HCT116 (cell line): ENCODE measurements at regions not wholly inside any gene's neighbourhood (a gene's known extent, or its start where the extent isn't known, plus 50 kb on each side); places are given as distances from the start of the nearest gene placed in this dataset.

ENCODE experiments used
- ATAC-seq: fragments of 200-7000 bp; cut with Tn5 transposase; 2 replicates; pipeline ENCODE4 v1.9.1; 2020; ENCODE audit warnings: mild to moderate bottlenecking, moderate library complexity
- BruUV-seq: library from RNA; stranded (reverse); fragments of 400-500 nt; replicated peaks from 2 replicates; lab custom pipeline; 2021; lab: Mats Ljungman, UMichigan
- CTCF ChIA-PET: fragments of 300-600 bp; sonication (Branson Sonifier 250); formaldehyde crosslinking; loops from one replicate; lab custom pipeline; 2021; ENCODE audit warnings: antibody characterized with exemption; lab: Charles Lee
- POLR2A ChIA-PET: fragments of 300-600, 350-600 bp; sonication (Branson Sonifier 250); formaldehyde crosslinking; loops from one replicate; lab custom pipeline; 2021; ENCODE audit warnings: antibody characterized with exemption; lab: Charles Lee
- RAD21 ChIA-PET, 2 experiments: fragments of 300-600 bp; sonication (Branson Sonifier 250); formaldehyde crosslinking; loops; one replicate each; lab custom pipeline; 2023; ENCODE audit warnings: low total read pairs in 2 of 2; ENCODE audit not compliant: uncharacterized antibody in 2 of 2, unreplicated experiment in 2 of 2, low non-redundant PET in 1 of 2; lab: Charles Lee
- DNase-seq: peaks from one replicate; pipeline ENCODE4 v3.0.0-alpha.2; 2010; ENCODE audit warnings: low read depth, low spot score
- H2AFZ ChIP-seq: fragments of 200-600 bp; shearing (Covaris generic), sonication (generic); 2 replicates; pipeline ENCODE4 v1.6.1; 2017; ENCODE audit warnings: low read depth, mixed run types, mixed read lengths, antibody characterized with exemption, low read length; ENCODE audit not compliant: poor library complexity, severe bottlenecking
- H3K27ac ChIP-seq: 2 replicates; pipeline ENCODE4 v1.5.1; 2012; ENCODE audit warnings: low read depth, low read length
- H3K27me3 ChIP-seq: fragments of 200-600 bp; sonication (generic); 2 replicates; pipeline ENCODE4 v1.6.1; 2016; ENCODE audit warnings: mixed run types, low read length, mixed read lengths; ENCODE audit not compliant: insufficient read depth
- H3K36me3 ChIP-seq, 2 experiments: fragments of 200-500 bp in 1 of 2; fragments of 200-600 bp in 1 of 2; sonication (Bioruptor generic) in 1 of 2; sonication (generic) in 1 of 2; 2 replicates each; pipeline versions ENCODE4 v1.5.1 to v1.6.1; 2014 to 2016; ENCODE audit warnings: low read length in 2 of 2, inconsistent platforms in 1 of 2, mixed read lengths in 1 of 2, mixed run types in 1 of 2; ENCODE audit not compliant: insufficient read depth in 2 of 2, control insufficient read depth in 1 of 2
- H3K4me1 ChIP-seq, 2 experiments: fragments of 200-600 bp in 1 of 2; sonication (generic) in 1 of 2; 2 replicates each; pipeline versions ENCODE4 v1.5.1 to v1.6.1; 2012 to 2017; ENCODE audit warnings: low read length in 2 of 2, inconsistent platforms in 1 of 2, mild to moderate bottlenecking in 1 of 2, mixed read lengths in 1 of 2, mixed run types in 1 of 2, moderate library complexity in 1 of 2; ENCODE audit not compliant: insufficient read depth in 2 of 2, control insufficient read depth in 1 of 2
- H3K4me2 ChIP-seq: fragments of 200-600 bp; sonication (generic); 2 replicates; pipeline ENCODE4 v1.6.1; 2017; ENCODE audit warnings: mixed run types, low read length, mixed read lengths
- H3K4me3 ChIP-seq, 2 experiments: fragments of 200-600 bp in 1 of 2; sonication (generic) in 1 of 2; replicated peaks in 1 of 2; 2 replicates each; pipeline ENCODE4 v1.5.1; 2011 to 2016; ENCODE audit warnings: low read length in 2 of 2, control low read depth in 1 of 2, low read depth in 1 of 2, mild to moderate bottlenecking in 1 of 2, mixed read lengths in 1 of 2, mixed run types in 1 of 2
- H3K79me2 ChIP-seq: fragments of 200-600 bp; sonication (generic); 2 replicates; pipeline ENCODE4 v1.6.1; 2017; ENCODE audit warnings: mild to moderate bottlenecking, mixed run types, low read length, moderate library complexity, mixed read lengths; ENCODE audit not compliant: insufficient read depth
- H3K9ac ChIP-seq: fragments of 200-600 bp; sonication (generic); 2 replicates; pipeline ENCODE4 v1.6.1; 2016; ENCODE audit warnings: low read length, mixed read lengths
- H3K9me2 ChIP-seq: fragments of 200-600 bp; sonication (generic), shearing (Covaris generic); 2 replicates; pipeline ENCODE4 v1.6.1; 2017; ENCODE audit warnings: mixed run types, mild to moderate bottlenecking, moderate library complexity; ENCODE audit not compliant: insufficient read depth
- H3K9me3 ChIP-seq, 2 experiments: fragments of 200-500 bp in 1 of 2; fragments of 200-600 bp in 1 of 2; sonication (Bioruptor generic) in 1 of 2; sonication (generic) in 1 of 2; 2 replicates each; pipeline ENCODE4 v1.6.1; 2014 to 2017; ENCODE audit warnings: low read length in 2 of 2, mixed read lengths in 2 of 2, inconsistent platforms in 1 of 2, low read depth in 1 of 2, mild to moderate bottlenecking in 1 of 2, mixed run types in 1 of 2, moderate library complexity in 1 of 2; ENCODE audit not compliant: control insufficient read depth in 1 of 2, insufficient read depth in 1 of 2
- H4K20me1 ChIP-seq: fragments of 200-600 bp; sonication (generic), shearing (Covaris generic); 2 replicates; pipeline ENCODE4 v1.6.1; 2017; ENCODE audit warnings: mixed run types, mild to moderate bottlenecking, moderate library complexity; ENCODE audit not compliant: insufficient read depth
- CBX3 ChIP-seq: IDR thresholded peaks from 2 replicates; pipeline ENCODE4 v1.6.1; 2012; ENCODE audit warnings: low read depth
- EZH2 ChIP-seq: fragments of 200-600 bp; sonication (generic); IDR thresholded peaks from 2 replicates; pipeline ENCODE4 v1.6.1; 2017; ENCODE audit warnings: antibody characterized with exemption, mixed run types
- POLR2A ChIP-seq: IDR thresholded peaks from 2 replicates; pipeline ENCODE4 v1.7.0; 2011; ENCODE audit warnings: borderline replicate concordance; ENCODE audit not compliant: insufficient read depth, insufficient read length; ENCODE audit errors: extremely low read depth
- POLR2AphosphoS5 ChIP-seq: IDR thresholded peaks from 2 replicates; pipeline ENCODE4 v1.6.1; 2011; ENCODE audit warnings: mild to moderate bottlenecking, low read depth, low read length, moderate library complexity
- SIN3A ChIP-seq: IDR thresholded peaks from 2 replicates; pipeline ENCODE4 v1.6.1; 2012; ENCODE audit warnings: low read depth
- SP1 ChIP-seq: IDR thresholded peaks from 2 replicates; pipeline ENCODE4 v1.6.1; 2012; ENCODE audit warnings: low read depth
- SRF ChIP-seq: IDR thresholded peaks from 2 replicates; pipeline ENCODE4 v1.6.1; 2012; ENCODE audit warnings: low read depth
- intact Hi-C: fragments of 100-400 bp; cut with micrococcal nuclease; formaldehyde crosslinking; loops from 2 replicates; pipeline ENCODE4 v1.10.0; 2022
- TF ChIP-seq, protein P1 (sequence below), 3 experiments: fragments of 200-600 bp in 1 of 3; sonication (generic) in 1 of 3; IDR thresholded peaks in 2 of 3; conservative IDR thresholded peaks in 1 of 3; 2 replicates each; pipeline ENCODE4 v1.5.1; 2012 to 2017; ENCODE audit warnings: low read depth in 2 of 3, low read length in 2 of 3, antibody characterized with exemption in 1 of 3, borderline replicate concordance in 1 of 3, control low read depth in 1 of 3, mild to moderate bottlenecking in 1 of 3, mixed read lengths in 1 of 3, mixed run types in 1 of 3, moderate library complexity in 1 of 3; ENCODE audit not compliant: insufficient read depth in 1 of 3
- TF ChIP-seq, protein P2 (sequence below): IDR thresholded peaks from 2 replicates; pipeline ENCODE4 v1.6.1; 2012
- TF ChIP-seq, protein P3 (sequence below): IDR thresholded peaks from 2 replicates; pipeline ENCODE4 v1.6.1; 2012; ENCODE audit warnings: low read depth

DNA sequence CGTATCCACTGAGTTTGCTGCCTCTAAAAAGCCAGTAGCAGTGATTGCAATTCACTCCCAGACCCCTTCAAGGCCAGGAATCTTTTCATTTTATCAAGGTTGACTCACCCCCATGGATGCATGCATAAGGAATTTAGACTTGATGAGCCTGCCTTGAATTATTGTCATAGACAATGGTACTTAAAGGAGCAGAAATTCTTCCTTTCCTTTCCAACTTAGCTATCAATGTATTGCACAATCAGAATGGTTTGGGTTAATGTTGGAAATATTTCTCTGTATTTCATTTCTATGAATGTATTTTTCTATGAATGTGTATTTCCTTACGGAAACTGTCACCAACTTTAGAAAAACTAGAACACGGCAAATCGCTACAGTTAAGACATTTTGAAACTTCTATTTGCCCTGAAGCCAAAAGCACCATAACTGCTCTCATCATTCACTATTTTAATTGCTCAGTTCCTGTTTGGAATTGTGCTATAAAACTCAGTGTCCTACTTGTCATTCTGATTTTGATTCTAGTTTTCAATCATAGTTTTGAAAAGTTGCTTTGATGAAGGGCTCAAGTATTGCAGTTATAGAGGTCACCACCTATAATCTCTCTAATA, 355.7 kb upstream of the AKR1E2 start:
- Histone ChIP-seq H3K9ac (no peak overlapping the region), H3K4me2 (no peak overlapping the region), H3K9me3 (no peaks in the 10 kb centered on the region), H3K9me2 (no peaks in the 10 kb centered on the region), H2AFZ (no peak overlapping the region), H3K36me3 (no peaks in the 10 kb centered on the region), H3K27ac (no peak overlapping the region), H3K4me3 (no peak overlapping the region), H3K4me1 (no peaks in the 10 kb centered on the region; a peak in 1 of 4 replicates), H3K27me3 (no peaks in the 10 kb centered on the region), H4K20me1 (no peaks in the 10 kb centered on the region), H3K79me2 (no peaks in the 10 kb centered on the region)
- intact Hi-C loops, result no loop called here
- ATAC-seq (no peak), DNase-seq (no peak)
- POLR2A ChIA-PET, result no interaction called here
- RAD21 ChIA-PET, result no interaction called here
- BruUV-seq, result no TSS peak
- no peak for TF ChIP-seq POLR2A
- TF ChIP-seq SIN3A, result no peak
- TF ChIP-seq, protein P1, sequence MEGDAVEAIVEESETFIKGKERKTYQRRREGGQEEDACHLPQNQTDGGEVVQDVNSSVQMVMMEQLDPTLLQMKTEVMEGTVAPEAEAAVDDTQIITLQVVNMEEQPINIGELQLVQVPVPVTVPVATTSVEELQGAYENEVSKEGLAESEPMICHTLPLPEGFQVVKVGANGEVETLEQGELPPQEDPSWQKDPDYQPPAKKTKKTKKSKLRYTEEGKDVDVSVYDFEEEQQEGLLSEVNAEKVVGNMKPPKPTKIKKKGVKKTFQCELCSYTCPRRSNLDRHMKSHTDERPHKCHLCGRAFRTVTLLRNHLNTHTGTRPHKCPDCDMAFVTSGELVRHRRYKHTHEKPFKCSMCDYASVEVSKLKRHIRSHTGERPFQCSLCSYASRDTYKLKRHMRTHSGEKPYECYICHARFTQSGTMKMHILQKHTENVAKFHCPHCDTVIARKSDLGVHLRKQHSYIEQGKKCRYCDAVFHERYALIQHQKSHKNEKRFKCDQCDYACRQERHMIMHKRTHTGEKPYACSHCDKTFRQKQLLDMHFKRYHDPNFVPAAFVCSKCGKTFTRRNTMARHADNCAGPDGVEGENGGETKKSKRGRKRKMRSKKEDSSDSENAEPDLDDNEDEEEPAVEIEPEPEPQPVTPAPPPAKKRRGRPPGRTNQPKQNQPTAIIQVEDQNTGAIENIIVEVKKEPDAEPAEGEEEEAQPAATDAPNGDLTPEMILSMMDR (IDR thresholded peaks at IDR 0.05 in 2 of 3, conservative IDR thresholded peaks at IDR 0.05 in 1 of 3; ENCODE audit: borderline replicate concordance in 1 of 3, insufficient read depth in 1 of 3, low read depth in 2 of 3, low read length in 2 of 3), result no peak
- TF ChIP-seq POLR2AphosphoS5, result no peak
- TF ChIP-seq CBX3, result no peak
- TF ChIP-seq, protein P2, sequence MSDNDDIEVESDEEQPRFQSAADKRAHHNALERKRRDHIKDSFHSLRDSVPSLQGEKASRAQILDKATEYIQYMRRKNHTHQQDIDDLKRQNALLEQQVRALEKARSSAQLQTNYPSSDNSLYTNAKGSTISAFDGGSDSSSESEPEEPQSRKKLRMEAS, result no peak
- TF ChIP-seq, protein P3, sequence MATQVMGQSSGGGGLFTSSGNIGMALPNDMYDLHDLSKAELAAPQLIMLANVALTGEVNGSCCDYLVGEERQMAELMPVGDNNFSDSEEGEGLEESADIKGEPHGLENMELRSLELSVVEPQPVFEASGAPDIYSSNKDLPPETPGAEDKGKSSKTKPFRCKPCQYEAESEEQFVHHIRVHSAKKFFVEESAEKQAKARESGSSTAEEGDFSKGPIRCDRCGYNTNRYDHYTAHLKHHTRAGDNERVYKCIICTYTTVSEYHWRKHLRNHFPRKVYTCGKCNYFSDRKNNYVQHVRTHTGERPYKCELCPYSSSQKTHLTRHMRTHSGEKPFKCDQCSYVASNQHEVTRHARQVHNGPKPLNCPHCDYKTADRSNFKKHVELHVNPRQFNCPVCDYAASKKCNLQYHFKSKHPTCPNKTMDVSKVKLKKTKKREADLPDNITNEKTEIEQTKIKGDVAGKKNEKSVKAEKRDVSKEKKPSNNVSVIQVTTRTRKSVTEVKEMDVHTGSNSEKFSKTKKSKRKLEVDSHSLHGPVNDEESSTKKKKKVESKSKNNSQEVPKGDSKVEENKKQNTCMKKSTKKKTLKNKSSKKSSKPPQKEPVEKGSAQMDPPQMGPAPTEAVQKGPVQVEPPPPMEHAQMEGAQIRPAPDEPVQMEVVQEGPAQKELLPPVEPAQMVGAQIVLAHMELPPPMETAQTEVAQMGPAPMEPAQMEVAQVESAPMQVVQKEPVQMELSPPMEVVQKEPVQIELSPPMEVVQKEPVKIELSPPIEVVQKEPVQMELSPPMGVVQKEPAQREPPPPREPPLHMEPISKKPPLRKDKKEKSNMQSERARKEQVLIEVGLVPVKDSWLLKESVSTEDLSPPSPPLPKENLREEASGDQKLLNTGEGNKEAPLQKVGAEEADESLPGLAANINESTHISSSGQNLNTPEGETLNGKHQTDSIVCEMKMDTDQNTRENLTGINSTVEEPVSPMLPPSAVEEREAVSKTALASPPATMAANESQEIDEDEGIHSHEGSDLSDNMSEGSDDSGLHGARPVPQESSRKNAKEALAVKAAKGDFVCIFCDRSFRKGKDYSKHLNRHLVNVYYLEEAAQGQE, result no peak
- TF ChIP-seq SP1, result no peak
- no peak for TF ChIP-seq EZH2
- no peak for TF ChIP-seq SRF
- CTCF ChIA-PET, result no interaction called here
